ENCODE measurements at regions not wholly inside any gene's neighbourhood (a gene's known extent, or its start where the extent isn't known, plus 50 kb on each side); places are given as distances from the start of the nearest gene placed in this dataset.

- Histone ChIP-seq H3K23ac (ENCODE audit: insufficient read length, low read depth, low read length) (no peak overlapping the region), H3K23me2 (ENCODE audit: insufficient read length, low read depth, low read length, poor library complexity, severe bottlenecking) (no peaks in the 10 kb centered on the region), H3K18ac (ENCODE audit: insufficient read length, low read depth, low read length) (no peak overlapping the region), H2BK5ac (ENCODE audit: insufficient read length, low read length) (no peak overlapping the region), H3K56ac (ENCODE audit: insufficient read length, low read depth, low read length) (no peak overlapping the region), H4K8ac (replicated peaks; ENCODE audit: insufficient read length, low read depth, low read length) (no peak overlapping the region), H3K9me3 (ENCODE audit: control insufficient read depth, low read depth, low read length) (no peaks in the 10 kb centered on the region), H4K20me1 (ENCODE audit: control insufficient read depth, insufficient read depth, insufficient read length) (no peaks in the 10 kb centered on the region), H3K4me1 (ENCODE audit: insufficient read depth, low read length) (no peaks in the 10 kb centered on the region; the same call in 1 of the 2 replicates), H2AFZ (ENCODE audit: low read length) (no peak overlapping the region), H3K27ac (ENCODE audit: insufficient read length, low read depth, low read length) (no peak overlapping the region), H4K91ac (ENCODE audit: insufficient read length, low read depth, low read length) (no peak overlapping the region), H3K79me1 (ENCODE audit: insufficient read depth, low read depth, low read length, poor library complexity, severe bottlenecking) (no peaks in the 10 kb centered on the region), H3K4me2 (ENCODE audit: insufficient read depth, insufficient read length, low read length) (no peak overlapping the region), H4K5ac (ENCODE audit: insufficient read length, low read depth, low read length) (no peak overlapping the region), H3K79me2 (ENCODE audit: insufficient read depth, low read length) (no peaks in the 10 kb centered on the region), H3K27me3 (ENCODE audit: insufficient read depth, low read length) (no peaks in the 10 kb centered on the region; the same call in 1 of the 2 replicates), H2BK15ac (ENCODE audit: low read depth, low read length) (no peak overlapping the region), H2BK12ac (ENCODE audit: insufficient read length, low read depth, low read length) (no peak overlapping the region), H2AK5ac (ENCODE audit: insufficient read length, low read length) (no peak overlapping the region), H2BK20ac (ENCODE audit: low read depth, low read length, poor library complexity, severe bottlenecking) (no peak overlapping the region), H2BK120ac (ENCODE audit: low read depth, low read length, poor library complexity, severe bottlenecking) (no peak overlapping the region), H3K4ac (ENCODE audit: low read depth, low read length) (no peak overlapping the region), H3K9ac (ENCODE audit: extremely low read depth, insufficient read length, low read length) (no peak overlapping the region), H3K14ac (ENCODE audit: insufficient read depth, low read length) (no peak overlapping the region), H3T11ph (ENCODE audit: low read length) (no peak overlapping the region)
- no peaks in the 10 kb centered on the region for H3K36me3 Mint-ChIP-seq (ENCODE audit: insufficient read depth in 1 of 3, low read depth in 3 of 3)
- H3K27ac Mint-ChIP-seq = no peak overlapping the region
- H3K27me3 Mint-ChIP-seq (ENCODE audit: low read depth) = no peaks in the 10 kb centered on the region; the same call in none of the 2 replicates
- DNase-seq = no peak
- H3K4me1 Mint-ChIP-seq = peaks cover 29 to 32% of the 10 kb centered on the region in 2 experiments
- H3K4me3 Mint-ChIP-seq = no peak overlapping the region
- TF ChIP-seq CTCF (conservative IDR thresholded peaks at IDR 0.05) = no peak
- 0 out of 5 replicates have a peak, but pooled peaks cover 0 to under 1% of the 10 kb centered on the region in 2 experiments for H3K9me3 Mint-ChIP-seq
- no CpG with 5 or more reads among the region's 2 CpGs for WGBS (ENCODE audit: extremely low coverage, insufficient read length, low lambda C conversion rate)
Measured at GRCh38 chr6:33959329-33959651, 155.5 kb upstream of the MLN start.

Data from H9 (cell line).